B cell (primary cell): ENCODE measurements at regions not wholly inside any gene's neighbourhood (a gene's known extent, or its start where the extent isn't known, plus 50 kb on each side); places are given as distances from the start of the nearest gene placed in this dataset.

Experiments
- CTCF ChIP-seq: fragments of 200-600 bp; IDR thresholded peaks from one replicate; pipeline ENCODE4 v1.8.0; 2022; ENCODE audit warnings: antibody characterized with exemption, mild to moderate bottlenecking
- EZH2 ChIP-seq: IDR thresholded peaks from 2 replicates; pipeline ENCODE4 v1.6.1; 2012; ENCODE audit warnings: borderline replicate concordance, low read depth, mild to moderate bottlenecking, moderate library complexity, low read length; ENCODE audit not compliant: insufficient read depth, poor library complexity, severe bottlenecking

- no peak for TF ChIP-seq CTCF
- TF ChIP-seq EZH2 = no peak
Observed at GRCh38 chr6:156163311-156163710, 613.9 kb upstream of the ARID1B start.
